GM19455 (cell line): ENCODE measurements at regions not wholly inside any gene's neighbourhood (a gene's known extent, or its start where the extent isn't known, plus 50 kb on each side); places are given as distances from the start of the nearest gene placed in this dataset.

Source experiments
- ATAC-seq: cut with Tn5 transposase; IDR thresholded peaks from one replicate; pipeline ENCODE4 v1.9.1; 2021; ENCODE audit not compliant: unreplicated experiment

DNA sequence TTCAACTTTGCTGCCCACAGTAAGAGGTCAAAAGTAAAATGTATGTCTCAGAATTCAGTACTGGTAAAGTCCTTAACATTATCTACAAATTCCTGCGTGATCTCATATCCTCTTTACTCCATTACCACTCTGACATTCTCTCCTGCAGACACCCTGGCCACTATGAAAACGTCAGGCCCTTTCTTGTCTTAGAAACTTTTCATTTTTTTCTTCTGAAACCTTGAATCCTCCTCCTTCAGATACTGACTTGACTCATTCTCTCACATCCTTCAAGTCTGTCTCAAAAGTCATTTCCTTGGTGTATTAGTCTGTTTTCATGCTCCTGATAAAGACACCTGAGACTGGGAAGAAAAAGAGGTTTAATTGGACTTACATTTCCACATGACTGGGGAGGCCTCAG, 262.3 kb downstream of the POU4F1 start:
- ATAC-seq = peak; percentile 94

DNA sequence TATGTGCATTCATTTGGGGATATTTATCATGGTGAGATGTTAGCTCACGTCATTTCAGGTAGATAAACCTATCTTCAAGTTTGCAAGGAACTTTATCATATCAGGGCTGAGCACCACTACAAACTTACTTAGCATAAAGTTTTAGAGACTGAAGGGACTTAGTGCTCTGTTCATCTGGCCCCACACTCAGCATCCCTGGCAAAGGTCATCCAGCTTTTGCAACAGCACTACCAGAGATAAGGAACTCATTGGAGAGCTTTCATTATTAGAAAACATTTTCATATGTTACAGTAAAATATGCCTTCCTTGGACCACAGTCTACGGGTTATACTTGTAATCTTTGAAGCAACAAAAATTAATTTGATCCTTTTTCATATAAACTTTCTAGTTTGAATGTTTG, 263.4 kb downstream of the POU4F1 start:
- ATAC-seq = no peak

DNA sequence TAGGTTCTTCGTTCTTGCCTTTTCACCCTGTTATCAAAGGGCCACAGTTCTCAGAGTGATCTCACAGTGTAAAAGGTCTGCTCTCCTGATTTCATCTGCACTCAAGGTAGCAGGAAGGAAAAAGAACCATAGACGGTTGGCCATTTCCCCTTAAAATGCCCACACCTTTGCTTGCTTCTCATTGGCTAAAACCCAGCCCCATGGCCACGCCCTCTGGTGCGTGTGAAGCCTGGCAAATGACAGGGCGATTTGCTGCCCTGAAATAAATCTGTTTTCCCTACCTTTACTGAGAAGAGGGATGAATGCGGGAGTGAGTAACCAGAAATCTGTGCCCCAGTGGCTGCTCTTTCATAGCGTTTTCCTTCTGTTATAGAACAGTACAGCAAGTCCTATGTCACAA, 269.3 kb downstream of the POU4F1 start:
- no peak for ATAC-seq

DNA sequence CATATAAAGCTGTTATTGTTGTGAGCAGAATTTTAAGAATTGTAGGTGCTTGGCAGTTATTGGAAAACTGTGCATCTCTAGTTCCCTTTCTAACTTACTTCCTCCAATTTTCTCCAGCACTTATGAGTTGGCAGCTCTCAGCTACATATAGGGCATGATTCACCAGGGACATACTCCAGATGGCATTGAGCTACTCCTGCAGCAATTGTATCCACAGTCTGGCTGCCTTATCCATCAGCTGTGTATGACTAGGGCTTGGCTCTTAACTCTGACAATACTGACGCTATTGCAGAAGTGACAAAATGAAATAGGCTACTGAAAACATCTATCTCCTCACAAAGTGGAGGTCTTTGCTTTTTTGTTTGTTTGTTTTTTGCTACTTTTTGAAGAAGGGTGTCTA, 276.7 kb downstream of the POU4F1 start:
- ATAC-seq = no peak

DNA sequence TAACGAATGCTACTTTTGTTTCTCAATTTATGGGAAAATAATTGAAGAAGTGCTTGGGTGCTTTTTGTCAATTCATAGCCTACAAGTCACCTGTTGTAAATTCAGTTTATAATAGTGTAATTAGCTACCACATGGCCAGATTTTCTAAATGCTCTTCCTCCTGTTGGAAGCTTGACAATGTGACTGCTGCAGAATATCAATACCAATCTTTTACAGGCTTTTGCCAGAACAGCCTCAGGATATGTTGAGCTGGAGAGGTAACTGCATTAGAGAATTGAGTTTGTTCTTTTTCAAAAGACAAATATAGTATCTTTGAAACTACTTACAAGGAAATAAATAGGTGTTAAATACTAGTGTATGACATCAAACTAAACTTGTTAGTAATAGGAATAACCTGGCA, 277.8 kb downstream of the POU4F1 start:
- no peak for ATAC-seq

DNA sequence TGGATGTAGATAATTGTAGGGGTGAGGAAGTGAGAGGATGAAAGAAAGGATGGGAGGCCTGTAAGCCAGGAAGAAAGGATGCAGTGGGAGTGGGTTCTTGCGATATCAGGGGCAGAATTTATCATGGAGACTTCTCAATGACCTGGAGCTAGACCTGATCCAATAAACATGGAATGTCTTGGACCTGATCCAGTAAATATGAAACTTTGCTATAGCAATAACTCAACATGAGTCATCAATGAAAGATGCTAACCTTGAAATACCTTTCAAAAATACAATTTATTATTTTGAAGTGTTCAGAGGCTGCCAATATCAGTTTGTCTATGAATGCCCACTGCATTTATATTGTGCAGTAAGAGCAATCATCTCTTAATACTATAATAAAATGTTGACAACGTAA, 279.5 kb downstream of the POU4F1 start:
- no peak for ATAC-seq

DNA sequence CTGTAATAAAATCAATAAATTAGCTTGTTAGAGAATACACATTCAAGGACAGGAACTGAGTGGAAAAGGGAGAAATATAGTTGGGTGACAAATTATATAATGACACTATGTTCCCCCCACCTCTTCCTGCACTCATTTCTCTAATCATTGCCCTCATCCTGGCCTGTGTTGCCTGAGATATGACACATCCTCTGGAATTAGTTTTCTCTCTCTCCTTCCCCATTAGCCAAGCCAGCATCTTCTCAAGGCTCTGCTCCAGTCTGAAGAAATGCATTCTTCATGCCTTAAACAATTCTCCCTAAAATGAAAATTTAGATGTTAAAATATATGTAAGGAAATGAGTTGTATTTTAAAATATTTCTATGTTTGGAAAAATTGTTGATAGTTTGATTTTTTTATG, 280.3 kb downstream of the POU4F1 start:
- ATAC-seq = no peak

DNA sequence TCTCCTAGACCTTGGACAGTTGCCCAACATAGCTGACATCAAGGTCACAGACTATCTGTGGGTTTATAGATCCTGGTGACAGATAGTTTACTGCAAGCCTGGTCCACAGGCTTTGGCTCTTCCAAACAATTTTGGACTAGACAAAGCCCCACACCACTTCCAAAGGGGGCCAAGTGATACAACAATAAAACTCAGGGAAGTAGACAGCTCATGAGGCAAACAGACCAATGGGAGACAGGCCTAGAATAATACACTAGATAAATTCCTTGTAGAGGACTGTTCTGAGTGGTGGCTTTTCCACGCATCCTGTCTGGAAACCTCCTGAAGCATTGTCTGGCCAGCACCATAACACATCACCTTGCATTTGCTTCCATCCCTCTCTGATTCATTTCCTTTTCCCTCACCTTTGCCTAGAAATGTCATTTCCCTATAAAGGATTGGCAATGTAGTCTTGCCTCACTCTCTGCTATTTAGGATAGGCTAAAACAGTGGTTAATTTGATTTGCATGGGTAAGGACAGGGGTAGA, 284.2 kb downstream of the POU4F1 start:
- no peak for ATAC-seq

DNA sequence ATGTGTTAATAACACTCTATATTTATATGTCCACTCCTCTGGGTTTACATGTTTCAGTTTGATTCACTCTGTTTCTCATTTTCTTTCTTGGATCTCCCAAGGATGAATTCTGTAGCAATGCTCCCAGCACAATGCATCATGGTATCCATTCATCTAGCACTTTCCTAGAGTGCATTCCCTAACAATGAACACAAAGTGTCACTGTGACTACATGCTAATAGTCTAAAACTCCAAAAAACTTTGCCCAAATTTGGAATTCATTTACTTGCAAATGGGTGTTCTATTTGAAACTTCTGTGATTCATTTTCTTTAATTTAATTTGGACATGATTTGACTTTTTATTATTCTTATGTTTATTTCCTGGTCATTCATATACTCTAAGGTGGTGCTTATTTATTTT, 286.3 kb downstream of the POU4F1 start:
- no peak for ATAC-seq

DNA sequence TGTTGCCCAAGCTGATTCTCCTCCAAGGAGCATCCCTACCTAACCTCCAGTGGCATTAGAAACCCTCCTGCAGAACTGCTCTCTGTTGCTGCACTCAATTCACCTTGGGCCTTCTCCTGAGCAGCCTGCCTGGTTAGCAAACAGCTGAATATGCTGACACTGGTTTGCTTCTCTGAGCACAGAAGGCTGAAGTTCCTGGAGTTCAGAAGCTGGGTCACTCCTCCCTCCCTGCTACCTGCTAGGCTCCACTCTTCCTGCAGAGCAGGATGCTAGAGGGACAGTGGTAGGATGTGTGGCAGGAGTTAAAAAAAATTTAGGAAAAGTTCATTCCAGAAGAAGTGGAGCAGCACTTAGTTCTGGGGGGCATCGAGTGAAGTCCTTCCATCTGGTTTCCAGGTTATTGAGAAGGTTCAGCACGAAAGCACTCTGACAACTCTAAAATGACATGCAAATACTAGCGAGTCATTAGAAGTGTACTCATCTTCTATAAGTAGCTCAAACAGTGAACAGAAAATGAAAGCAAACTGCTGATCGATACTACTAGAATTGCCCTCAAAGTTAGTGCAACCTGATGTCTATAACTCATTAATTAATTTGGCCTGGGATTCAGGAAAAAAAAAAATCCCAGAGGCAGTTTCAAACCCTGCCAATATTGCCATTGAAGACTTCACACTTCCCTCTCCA, 293.7 kb downstream of the POU4F1 start:
- no peak for ATAC-seq

DNA sequence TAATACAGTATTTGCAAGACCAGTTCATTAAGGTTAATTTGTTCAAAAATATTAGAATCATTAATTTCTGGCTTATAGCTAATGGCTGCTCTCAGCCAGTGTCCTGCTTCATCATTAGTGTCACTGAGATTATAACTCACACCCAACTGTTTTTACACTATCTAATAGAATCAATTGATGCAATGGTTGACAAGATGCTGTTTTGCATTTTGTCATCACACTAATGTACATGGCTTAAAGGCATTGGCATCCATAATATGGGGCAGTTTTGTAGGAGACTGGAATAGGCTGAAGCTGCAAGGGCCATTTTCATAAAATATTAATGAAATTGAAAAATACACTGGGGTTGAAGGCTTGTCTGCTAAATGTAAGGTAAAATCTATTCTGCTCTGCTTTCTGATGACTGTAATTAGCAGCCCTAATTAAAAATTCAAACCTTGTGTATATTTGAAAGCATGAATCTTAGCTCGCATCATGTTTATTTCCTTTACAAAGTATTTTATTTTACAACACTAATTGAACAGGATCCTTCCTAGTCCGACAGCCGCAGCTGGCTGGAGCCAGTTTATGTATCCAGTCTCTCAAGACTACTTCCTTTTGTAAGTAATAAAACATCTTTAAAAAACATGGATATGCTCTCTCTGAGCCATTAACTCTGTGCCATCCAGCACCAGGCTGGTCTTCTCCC, 296.7 kb downstream of the POU4F1 start:
- ATAC-seq = no peak

DNA sequence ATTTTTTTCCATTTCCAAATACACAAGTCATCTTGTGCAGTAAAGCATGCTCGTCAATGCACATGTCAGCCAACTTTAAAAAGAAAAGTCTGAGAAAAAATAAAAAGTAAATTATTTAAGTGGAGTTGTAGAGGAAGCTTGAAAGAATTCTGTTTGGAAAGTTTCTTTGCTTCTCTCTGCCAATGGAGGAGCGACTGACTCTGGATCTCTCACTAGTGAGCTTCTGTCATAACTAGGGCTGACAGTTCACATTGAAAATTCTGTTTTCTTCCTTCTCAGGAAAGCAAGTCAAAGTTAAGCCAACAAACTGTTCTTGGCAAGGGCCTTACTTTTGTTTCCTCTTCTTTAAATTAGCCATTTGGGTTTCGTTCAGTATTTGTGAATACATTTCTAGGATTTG, 298.2 kb downstream of the POU4F1 start:
- no peak for ATAC-seq

DNA sequence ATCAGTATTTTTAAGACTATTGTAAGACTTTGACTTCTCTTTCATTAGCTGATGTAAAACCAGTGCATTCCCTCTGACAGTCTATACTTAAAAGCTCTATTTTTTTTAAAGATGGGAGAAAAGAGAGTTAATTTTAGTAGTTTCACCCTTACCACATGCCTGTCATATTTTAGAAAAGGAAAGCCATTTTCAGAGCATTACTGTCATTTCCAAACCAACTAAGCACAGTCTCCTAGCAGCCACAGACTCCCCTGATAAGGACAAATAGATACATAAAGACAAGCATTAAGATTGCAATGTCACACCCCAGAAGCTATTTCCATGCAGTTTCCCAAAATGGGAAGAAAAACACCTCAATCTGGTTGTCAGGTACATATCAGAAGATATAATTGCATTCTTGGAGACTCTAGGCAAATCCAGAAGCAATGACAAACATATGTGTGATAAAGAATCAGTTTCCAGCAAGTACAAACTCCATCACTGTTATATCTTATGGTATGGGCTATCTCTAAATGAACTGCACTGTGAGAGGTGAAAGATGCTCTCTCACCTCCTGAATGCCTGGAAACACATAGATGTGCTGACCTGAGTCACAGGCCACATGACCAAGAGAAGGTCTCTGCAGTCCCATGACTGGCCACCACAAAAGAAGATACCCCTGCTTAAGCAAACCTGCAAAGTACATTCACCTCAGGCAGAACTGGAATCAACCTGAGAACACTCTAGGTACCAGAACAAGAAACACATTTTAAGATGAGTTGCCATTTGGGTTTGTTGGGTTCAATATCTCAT, 303.3 kb downstream of the POU4F1 start:
- ATAC-seq = peak; percentile 76

DNA sequence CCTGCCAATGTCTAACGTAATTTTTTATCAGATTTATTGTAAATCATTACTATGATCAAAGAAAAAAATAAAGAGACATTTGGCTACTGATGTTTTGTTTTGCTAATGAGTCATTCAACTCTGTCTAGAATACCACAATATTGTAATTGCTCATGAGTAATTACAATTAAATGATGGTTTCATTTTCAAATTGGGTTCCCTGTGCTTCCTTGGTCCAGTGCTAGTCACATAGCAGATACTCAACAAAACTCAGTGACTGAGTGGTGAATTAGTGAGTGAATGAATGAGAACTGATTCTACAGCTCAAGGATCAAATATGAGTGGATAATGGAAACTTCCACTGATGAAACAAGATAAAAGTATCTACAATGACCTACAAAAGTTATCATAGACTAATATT, 304.7 kb downstream of the POU4F1 start:
- no peak for ATAC-seq

DNA sequence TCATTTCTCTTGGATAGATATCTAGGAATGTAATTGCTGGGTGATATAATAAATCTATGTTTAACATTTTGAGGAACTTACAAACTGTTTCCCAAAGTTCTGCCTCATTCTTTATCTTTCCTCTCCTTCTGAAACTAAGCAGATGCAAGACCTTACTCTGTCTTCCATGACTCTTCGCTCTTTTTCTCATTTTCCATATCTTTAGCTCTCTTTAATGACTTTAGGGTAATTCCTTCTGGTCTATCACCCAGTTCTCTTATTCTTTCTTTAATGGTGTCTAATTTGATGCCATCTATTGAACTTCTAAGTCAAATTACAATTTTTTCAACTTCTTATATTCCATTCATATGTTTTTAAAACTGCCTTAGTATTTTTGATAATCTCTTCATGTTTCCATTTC, 316.6 kb downstream of the POU4F1 start:
- no peak for ATAC-seq

DNA sequence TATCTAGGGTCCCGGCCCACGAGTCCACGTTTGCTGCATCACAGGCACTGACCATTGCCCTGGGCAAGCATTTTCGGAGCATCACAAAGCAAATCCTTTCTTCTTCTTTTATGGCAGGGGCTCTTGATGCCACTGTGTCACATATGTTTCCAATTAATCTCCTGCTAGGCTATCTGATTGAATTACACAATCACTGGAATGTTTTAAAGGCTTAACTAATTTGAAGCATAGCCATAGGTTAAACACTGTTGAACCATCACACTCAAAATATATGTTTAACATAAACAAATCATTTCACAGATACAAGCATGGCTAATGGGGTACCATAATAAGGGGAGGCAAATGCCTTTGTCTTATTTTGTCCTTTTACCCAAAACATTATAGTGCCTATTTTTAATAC, 338.3 kb downstream of the POU4F1 start:
- ATAC-seq = no peak

DNA sequence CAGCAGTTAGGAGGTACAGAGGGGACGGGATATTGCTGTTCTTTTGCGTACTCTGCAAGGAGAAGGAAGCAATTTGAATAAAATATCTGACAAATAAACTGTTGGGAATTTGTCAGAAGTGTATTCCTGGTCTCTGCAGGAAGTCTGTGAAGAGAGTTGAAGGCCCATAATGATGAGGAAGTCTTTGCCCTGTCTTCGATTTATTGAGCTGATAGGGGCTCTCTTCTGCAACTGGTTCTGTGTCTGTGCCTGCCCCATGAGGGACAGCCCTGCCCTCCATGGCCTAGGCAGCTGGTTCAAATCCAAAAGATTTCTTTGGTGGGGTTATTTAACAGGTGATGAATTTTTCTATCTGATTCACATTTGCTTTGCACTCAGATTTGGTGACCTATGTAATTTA, 339.7 kb upstream of the EDNRB start:
- ATAC-seq = no peak

DNA sequence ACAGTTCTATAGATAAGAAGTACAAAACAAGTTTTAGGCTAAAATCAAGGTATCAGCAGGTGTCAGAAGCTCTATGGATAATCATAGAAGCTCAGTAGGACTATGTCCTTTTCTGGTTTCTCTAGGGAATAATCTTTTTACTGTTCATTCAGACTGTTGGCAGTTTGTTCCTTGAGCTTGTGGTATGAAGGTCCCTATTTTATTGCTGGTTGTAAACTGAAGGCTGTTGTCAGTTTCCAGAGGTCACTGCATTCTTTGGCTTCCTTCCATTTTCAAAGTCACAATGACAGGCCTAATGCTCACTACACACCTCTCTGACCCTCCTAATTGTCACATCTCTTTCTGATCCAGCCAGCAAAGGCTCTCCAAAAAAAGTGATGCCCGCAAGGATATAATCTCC, 337.9 kb upstream of the EDNRB start:
- no peak for ATAC-seq

DNA sequence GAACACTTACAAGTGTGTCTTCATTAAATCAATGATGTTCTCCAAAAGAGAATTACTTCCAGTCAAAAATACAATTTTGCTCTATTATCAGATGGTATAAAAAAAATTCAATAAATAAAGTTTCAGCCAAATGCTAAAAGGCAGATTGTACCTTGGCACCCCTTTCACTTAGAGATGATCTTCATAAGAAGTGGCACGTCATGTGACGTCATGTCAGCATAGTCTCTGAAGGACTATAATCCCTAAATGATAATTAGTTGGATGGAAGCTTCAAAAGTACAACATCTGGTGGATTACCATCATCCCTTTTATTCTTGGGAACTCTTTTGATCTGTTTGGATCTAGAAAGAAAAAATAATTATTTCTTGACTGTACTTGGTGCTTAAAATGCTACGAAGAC, 335.5 kb upstream of the EDNRB start:
- ATAC-seq = no peak

DNA sequence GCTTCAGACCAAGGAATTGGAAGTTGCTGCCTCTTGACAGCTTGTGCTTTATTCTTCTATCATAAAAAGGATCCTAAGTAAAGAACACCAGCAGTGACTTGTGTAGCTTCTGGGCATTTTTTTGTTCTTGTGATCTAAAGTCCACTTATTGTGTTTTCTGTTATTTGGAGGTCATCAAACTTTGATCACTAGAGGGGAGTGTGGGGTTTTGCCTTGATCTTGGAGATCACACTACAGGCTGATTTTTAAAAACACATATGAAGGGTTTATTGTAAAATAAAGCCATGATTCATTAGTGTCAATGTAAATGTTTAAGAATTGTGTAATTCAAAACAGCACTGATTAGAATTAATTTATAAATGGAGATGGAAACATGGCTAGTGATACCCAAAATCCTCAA, 328.7 kb upstream of the EDNRB start:
- no peak for ATAC-seq

DNA sequence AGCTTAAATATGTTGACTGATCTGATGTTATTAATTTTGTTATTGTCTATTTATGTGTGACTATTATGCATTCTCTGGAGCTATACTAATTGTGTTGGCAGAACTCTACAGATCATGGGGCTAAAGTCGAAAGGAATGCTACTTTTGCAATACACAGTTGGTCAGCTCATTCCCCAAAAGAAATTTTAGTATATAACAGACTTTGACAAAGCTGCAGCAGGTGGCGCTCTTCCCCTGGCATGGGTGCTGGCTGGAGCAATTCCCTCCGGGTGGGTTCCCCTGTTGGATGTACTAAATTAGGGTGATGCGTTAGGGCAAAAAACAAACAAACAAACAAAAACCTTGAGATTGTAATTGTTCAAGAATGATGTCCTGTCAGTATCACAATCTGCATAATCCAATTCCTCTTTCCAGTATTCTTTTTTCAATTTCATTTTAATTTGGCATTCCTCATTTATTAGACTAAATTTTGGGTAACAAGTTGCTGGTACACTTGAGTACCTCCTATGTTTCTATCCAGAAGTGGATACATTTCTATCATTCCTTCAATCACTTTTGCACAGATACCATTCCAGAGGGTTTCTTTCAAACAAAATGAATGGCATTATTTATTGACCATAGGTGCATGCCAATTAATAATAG, 322.8 kb upstream of the EDNRB start:
- ATAC-seq = no peak

DNA sequence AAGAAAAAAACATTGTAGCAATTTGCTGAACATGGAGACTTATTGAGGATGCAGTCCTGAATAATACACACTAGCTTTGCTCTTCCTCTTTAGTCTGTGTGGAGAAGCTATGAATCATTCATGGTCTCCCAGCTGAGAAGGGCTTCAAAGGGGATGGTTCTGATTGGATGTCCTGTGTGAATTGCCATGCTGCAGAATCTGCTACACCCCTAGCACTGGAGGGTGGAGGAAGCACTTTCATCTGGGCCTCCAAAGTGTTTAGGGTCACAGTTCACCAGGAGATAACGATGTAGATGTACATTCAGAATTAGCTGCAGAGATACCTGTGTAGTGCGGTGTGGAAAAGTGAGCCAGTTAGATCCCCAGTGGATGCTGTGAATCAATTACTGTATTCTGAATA, 321.1 kb upstream of the EDNRB start:
- no peak for ATAC-seq
